GM12873 (cell line): ENCODE measurements at regions not wholly inside any gene's neighbourhood (a gene's known extent, or its start where the extent isn't known, plus 50 kb on each side); places are given as distances from the start of the nearest gene placed in this dataset.

Experiments used
- CTCF ChIP-seq: IDR thresholded peaks from 2 replicates; pipeline ENCODE4 v1.5.1; 2012; ENCODE audit warnings: low read depth, mild to moderate bottlenecking, moderate library complexity, low read length, control low read depth; ENCODE audit not compliant: insufficient read depth; ENCODE audit errors: missing control alignments

GRCh38 chr15:87498560-87498959, 758.0 kb downstream of the NTRK3 start:
- no peak for TF ChIP-seq CTCF

- no peak for TF ChIP-seq CTCF
Observed at GRCh38 chr15:87496795-87497194, 759.7 kb downstream of the NTRK3 start.

GRCh38 chr15:87496109-87496508, 760.4 kb downstream of the NTRK3 start:
- no peak for TF ChIP-seq CTCF

GRCh38 chr15:87493803-87494202, 762.7 kb downstream of the NTRK3 start:
- no peak for TF ChIP-seq CTCF

- no peak for TF ChIP-seq CTCF
Observed at GRCh38 chr15:87492321-87492720, 764.2 kb downstream of the NTRK3 start.

GRCh38 chr15:87490666-87491065, 765.9 kb downstream of the NTRK3 start:
- TF ChIP-seq CTCF: no peak

GRCh38 chr15:87489902-87490665, 766.5 kb downstream of the NTRK3 start:
- no peak for TF ChIP-seq CTCF

- no peak for TF ChIP-seq CTCF
Observed at GRCh38 chr15:87489456-87489855, 767.1 kb downstream of the NTRK3 start.
